ENCODE measurements at regions not wholly inside any gene's neighbourhood (a gene's known extent, or its start where the extent isn't known, plus 50 kb on each side); places are given as distances from the start of the nearest gene placed in this dataset.
"Not testable (repeated sequence)": the region's sequence is repeated elsewhere in the genome, so short reads cannot be mapped to it uniquely, and the experiment has no call there.

GRCh38 chr10:28449926-28450325 lies 83.0 kb upstream of the WAC start:
- Histone ChIP-seq H3K36me3 (ENCODE audit: insufficient read depth, low read length) (no peaks in the 10 kb centered on the region), H3K9ac (ENCODE audit: low read length) (no peak overlapping the region), H3K27ac (ENCODE audit: low read depth, low read length) (no peak overlapping the region), H3K9me3 (ENCODE audit: low read length) (no peaks in the 10 kb centered on the region), H3K4me3 (ENCODE audit: low read depth in 1 of 2, low read length in 2 of 2) (no peak overlapping the region), H3K27me3 (ENCODE audit: control insufficient read depth in 1 of 2, insufficient read depth in 2 of 2, low read length in 2 of 2) (no peaks in the 10 kb centered on the region), H3K4me1 (ENCODE audit: insufficient read depth, low read length) (no peaks in the 10 kb centered on the region)

DNA sequence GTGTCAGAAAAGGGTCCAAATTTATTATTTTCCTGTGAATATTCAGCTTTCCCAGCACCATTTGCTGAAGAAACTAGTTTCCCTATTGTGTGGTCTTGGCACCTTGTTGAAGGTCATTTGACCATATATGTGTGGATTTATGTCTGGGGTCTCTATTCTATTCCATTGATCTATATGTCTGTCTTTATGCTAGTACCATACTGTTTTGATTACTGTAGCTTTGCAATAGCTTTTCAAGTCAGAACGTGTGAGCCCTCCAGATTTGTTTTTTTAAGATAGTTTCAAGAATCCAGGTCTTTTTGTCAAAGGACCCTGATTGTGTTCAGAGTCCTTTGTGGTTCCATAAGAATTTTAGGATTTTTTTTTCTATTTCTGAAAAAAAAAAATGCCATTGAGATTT lies 79.0 kb upstream of the WAC start:
- no peak overlapping the region for H3K27ac ChIP-seq (ENCODE audit: low read depth, low read length)
- H3K9me3 ChIP-seq (ENCODE audit: low read length): no peaks in the 10 kb centered on the region
- no peaks in the 10 kb centered on the region for H3K36me3 ChIP-seq (ENCODE audit: insufficient read depth, low read length)
- H3K4me1 ChIP-seq (ENCODE audit: insufficient read depth, low read length): no peaks in the 10 kb centered on the region
- no peak overlapping the region for H3K9ac ChIP-seq (ENCODE audit: low read length)
- no peak overlapping the region for H3K4me3 ChIP-seq (ENCODE audit: low read depth in 1 of 2, low read length in 2 of 2)
- H3K27me3 ChIP-seq (ENCODE audit: control insufficient read depth in 1 of 2, insufficient read depth in 2 of 2, low read length in 2 of 2): no peaks in the 10 kb centered on the region

DNA sequence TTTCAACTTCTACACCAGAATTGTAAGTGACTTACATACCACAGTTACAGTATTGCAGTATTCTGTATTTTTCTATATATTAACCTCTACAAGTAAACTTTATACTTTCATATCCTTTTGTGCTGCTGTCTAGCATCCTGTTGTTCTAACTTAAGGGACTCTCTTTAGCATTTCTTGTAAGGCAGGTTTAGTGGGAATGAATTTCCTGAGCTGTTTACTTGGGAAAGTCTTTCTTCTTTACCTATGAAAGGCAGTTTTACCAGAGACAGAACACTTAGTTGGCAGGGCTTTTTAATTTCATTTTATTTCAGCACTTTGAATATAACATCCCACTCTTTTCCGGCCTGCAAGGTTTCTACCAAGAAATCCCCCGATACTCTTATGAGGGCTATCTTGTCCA lies 75.8 kb upstream of the WAC start:
- H3K36me3 ChIP-seq (ENCODE audit: insufficient read depth, low read length): no peaks in the 10 kb centered on the region
- H3K27ac ChIP-seq (ENCODE audit: low read depth, low read length): no peak overlapping the region
- H3K9me3 ChIP-seq (ENCODE audit: low read length): no peaks in the 10 kb centered on the region
- H3K4me3 ChIP-seq (ENCODE audit: low read depth in 1 of 2, low read length in 2 of 2): no peak overlapping the region
- no peak overlapping the region for H3K9ac ChIP-seq (ENCODE audit: low read length)
- H3K4me1 ChIP-seq (ENCODE audit: insufficient read depth, low read length): no peaks in the 10 kb centered on the region
- no peaks in the 10 kb centered on the region for H3K27me3 ChIP-seq (ENCODE audit: control insufficient read depth in 1 of 2, insufficient read depth in 2 of 2, low read length in 2 of 2)

DNA sequence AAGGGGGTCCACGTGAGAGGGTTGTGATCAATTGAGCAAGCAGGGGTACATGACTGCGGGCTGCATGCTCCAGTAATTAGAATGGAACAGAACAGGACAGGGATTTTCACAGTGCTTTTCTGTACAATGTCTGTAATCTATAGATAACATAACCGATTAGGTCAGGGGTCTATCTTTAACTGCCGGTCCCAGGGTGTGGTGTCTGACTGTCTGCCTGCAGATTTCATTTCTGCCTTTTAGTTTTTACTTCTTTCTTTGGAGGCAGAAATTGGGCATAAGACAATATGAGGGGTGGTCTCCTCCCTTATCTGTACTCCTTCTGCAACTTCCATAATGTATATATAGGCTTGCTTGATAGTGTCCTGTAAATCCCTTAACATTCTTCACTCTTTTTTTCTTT lies 75.0 kb upstream of the WAC start:
- not testable (repeated sequence) for H3K4me3 ChIP-seq (ENCODE audit: low read depth in 1 of 2, low read length in 2 of 2); H3K9ac ChIP-seq (ENCODE audit: low read length); H3K4me1 ChIP-seq (ENCODE audit: insufficient read depth, low read length); H3K9me3 ChIP-seq (ENCODE audit: low read length); H3K27me3 ChIP-seq (ENCODE audit: control insufficient read depth in 1 of 2, insufficient read depth in 2 of 2, low read length in 2 of 2); H3K36me3 ChIP-seq (ENCODE audit: insufficient read depth, low read length); H3K27ac ChIP-seq (ENCODE audit: low read depth, low read length)

GRCh38 chr10:28459453-28460144 lies 73.3 kb upstream of the WAC start:
- H3K36me3 ChIP-seq (ENCODE audit: insufficient read depth, low read length): no peaks in the 10 kb centered on the region
- H3K4me3 ChIP-seq (ENCODE audit: low read depth in 1 of 2, low read length in 2 of 2): no peak overlapping the region

GRCh38 chr10:28463141-28463540 lies 69.8 kb upstream of the WAC start:
- Histone ChIP-seq H3K4me3 (ENCODE audit: low read depth in 1 of 2, low read length in 2 of 2) (no peak overlapping the region), H3K27ac (ENCODE audit: low read depth, low read length) (no peak overlapping the region), H3K9me3 (ENCODE audit: low read length) (no peaks in the 10 kb centered on the region), H3K4me1 (ENCODE audit: insufficient read depth, low read length) (no peaks in the 10 kb centered on the region), H3K36me3 (ENCODE audit: insufficient read depth, low read length) (no peaks in the 10 kb centered on the region), H3K27me3 (ENCODE audit: control insufficient read depth in 1 of 2, insufficient read depth in 2 of 2, low read length in 2 of 2) (no peaks in the 10 kb centered on the region), H3K9ac (ENCODE audit: low read length) (no peak overlapping the region)

More at GRCh38 chr10:28459453-28460144, 73.3 kb upstream of the WAC start:
- Histone ChIP-seq H3K4me1 (ENCODE audit: insufficient read depth, low read length) (no peaks in the 10 kb centered on the region), H3K9me3 (ENCODE audit: low read length) (no peaks in the 10 kb centered on the region), H3K27me3 (ENCODE audit: control insufficient read depth in 1 of 2, insufficient read depth in 2 of 2, low read length in 2 of 2) (no peaks in the 10 kb centered on the region), H3K9ac (ENCODE audit: low read length) (no peak overlapping the region), H3K27ac (ENCODE audit: low read depth, low read length) (no peak overlapping the region)

DNA sequence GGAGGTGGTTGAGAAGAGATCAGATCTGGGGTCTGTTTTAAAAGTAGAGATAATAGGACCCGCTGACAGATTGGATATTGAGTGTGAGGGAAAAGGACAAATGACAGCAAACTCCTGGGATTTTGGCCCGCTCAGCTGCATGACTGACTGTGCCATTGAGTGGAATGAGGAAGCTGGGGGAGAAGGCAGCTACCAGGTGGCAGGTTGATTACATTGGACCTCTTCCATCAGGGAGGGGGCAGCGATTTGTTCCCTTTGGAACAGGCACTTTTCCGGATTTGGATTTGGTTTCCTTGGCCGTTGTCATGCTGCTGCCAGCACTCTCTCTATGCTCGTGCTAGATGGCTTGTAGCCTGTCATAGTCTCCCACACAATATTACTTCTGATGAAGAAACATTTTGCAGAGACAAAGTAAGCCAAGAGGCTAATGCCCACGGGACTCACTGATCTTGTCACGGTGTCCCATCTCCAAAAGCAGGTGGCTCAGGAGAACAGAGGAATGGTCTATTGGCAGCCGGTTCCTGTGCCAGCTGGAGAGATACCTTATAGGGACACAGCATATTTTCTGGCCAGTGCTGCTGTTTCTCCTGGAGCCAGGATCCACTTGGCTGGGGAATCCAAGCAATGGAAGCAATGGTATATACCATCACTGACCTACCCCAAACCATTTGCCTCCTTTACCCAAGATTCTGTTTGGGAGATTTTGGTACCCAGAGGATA lies 69.1 kb upstream of the WAC start:
- no peaks in the 10 kb centered on the region for H3K27me3 ChIP-seq (ENCODE audit: control insufficient read depth in 1 of 2, insufficient read depth in 2 of 2, low read length in 2 of 2)
- no peak overlapping the region for H3K9ac ChIP-seq (ENCODE audit: low read length)
- H3K27ac ChIP-seq (ENCODE audit: low read depth, low read length): no peak overlapping the region
- H3K36me3 ChIP-seq (ENCODE audit: insufficient read depth, low read length): no peaks in the 10 kb centered on the region
- H3K9me3 ChIP-seq (ENCODE audit: low read length): no peaks in the 10 kb centered on the region
- no peak overlapping the region for H3K4me3 ChIP-seq (ENCODE audit: low read depth in 1 of 2, low read length in 2 of 2)
- H3K4me1 ChIP-seq (ENCODE audit: insufficient read depth, low read length): no peaks in the 10 kb centered on the region

DNA sequence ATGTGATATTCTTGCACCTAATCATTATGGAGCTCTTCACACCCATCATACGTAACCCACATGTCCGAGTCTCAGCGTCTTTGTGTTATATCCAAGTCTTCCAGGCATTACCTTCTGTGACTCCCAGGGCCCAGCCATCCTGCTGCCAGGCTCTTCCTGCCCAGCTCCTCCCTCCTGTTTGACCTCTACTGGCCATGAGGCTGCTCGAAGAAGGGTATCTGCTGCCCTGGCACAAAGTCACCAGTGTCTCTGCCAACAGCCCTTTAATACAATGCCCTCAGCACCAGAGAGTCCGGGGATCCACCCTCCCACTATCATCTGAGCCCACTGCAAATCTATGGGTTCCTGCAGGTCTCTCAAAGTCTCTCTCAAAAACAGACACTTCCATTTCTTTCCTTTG lies 65.3 kb upstream of the WAC start:
- no peak overlapping the region for H3K4me3 ChIP-seq (ENCODE audit: low read depth in 1 of 2, low read length in 2 of 2)
- no peak overlapping the region for H3K27ac ChIP-seq (ENCODE audit: low read depth, low read length)
- no peaks in the 10 kb centered on the region for H3K36me3 ChIP-seq (ENCODE audit: insufficient read depth, low read length)
- H3K4me1 ChIP-seq (ENCODE audit: insufficient read depth, low read length): no peaks in the 10 kb centered on the region
- no peak overlapping the region for H3K9ac ChIP-seq (ENCODE audit: low read length)
- H3K27me3 ChIP-seq (ENCODE audit: control insufficient read depth in 1 of 2, insufficient read depth in 2 of 2, low read length in 2 of 2): no peaks in the 10 kb centered on the region
- no peaks in the 10 kb centered on the region for H3K9me3 ChIP-seq (ENCODE audit: low read length)

- no peaks in the 10 kb centered on the region for H3K9me3 ChIP-seq (ENCODE audit: low read length)
- no peak overlapping the region for H3K4me3 ChIP-seq (ENCODE audit: low read depth in 1 of 2, low read length in 2 of 2)
- no peaks in the 10 kb centered on the region for H3K4me1 ChIP-seq (ENCODE audit: insufficient read depth, low read length)
- H3K36me3 ChIP-seq (ENCODE audit: insufficient read depth, low read length): no peaks in the 10 kb centered on the region
- H3K27ac ChIP-seq (ENCODE audit: low read depth, low read length): no peak overlapping the region
- no peaks in the 10 kb centered on the region for H3K27me3 ChIP-seq (ENCODE audit: control insufficient read depth in 1 of 2, insufficient read depth in 2 of 2, low read length in 2 of 2)
- H3K9ac ChIP-seq (ENCODE audit: low read length): no peak overlapping the region
Measured at GRCh38 chr10:28468707-28469483, 64.0 kb upstream of the WAC start.

GRCh38 chr10:28470873-28471651 lies 61.9 kb upstream of the WAC start:
- Histone ChIP-seq H3K4me3 (ENCODE audit: low read depth in 1 of 2, low read length in 2 of 2) (no peak overlapping the region), H3K36me3 (ENCODE audit: insufficient read depth, low read length) (no peaks in the 10 kb centered on the region), H3K27ac (ENCODE audit: low read depth, low read length) (no peak overlapping the region), H3K27me3 (ENCODE audit: control insufficient read depth in 1 of 2, insufficient read depth in 2 of 2, low read length in 2 of 2) (no peaks in the 10 kb centered on the region), H3K9me3 (ENCODE audit: low read length) (no peaks in the 10 kb centered on the region), H3K4me1 (ENCODE audit: insufficient read depth, low read length) (no peaks in the 10 kb centered on the region), H3K9ac (ENCODE audit: low read length) (no peak overlapping the region)

DNA sequence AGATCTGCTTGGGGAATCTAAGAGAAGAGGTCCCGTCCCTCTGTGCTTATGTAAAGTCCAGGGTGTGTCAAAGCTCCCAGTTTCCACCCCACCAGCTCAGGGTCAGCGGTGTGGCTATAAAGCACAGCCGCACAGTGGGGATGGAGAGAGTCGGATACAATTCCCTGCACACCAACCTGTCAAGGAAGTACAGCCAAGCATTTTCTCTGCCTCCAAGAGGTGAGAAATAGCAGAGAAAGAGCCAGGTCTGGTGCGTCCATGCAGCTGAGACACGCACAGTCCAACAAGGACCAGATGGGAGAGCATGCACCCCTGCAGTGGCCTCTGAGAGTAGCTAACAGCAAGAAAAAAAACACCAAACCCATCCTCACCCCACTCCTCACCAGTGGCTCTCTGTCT lies 61.3 kb upstream of the WAC start:
- Histone ChIP-seq H3K27me3 (ENCODE audit: control insufficient read depth in 1 of 2, insufficient read depth in 2 of 2, low read length in 2 of 2) (no peaks in the 10 kb centered on the region), H3K9ac (ENCODE audit: low read length) (no peak overlapping the region), H3K9me3 (ENCODE audit: low read length) (no peaks in the 10 kb centered on the region), H3K4me3 (ENCODE audit: low read depth in 1 of 2, low read length in 2 of 2) (no peak overlapping the region), H3K36me3 (ENCODE audit: insufficient read depth, low read length) (no peaks in the 10 kb centered on the region), H3K4me1 (ENCODE audit: insufficient read depth, low read length) (no peaks in the 10 kb centered on the region), H3K27ac (ENCODE audit: low read depth, low read length) (no peak overlapping the region)
